GM12878 (cell line): ENCODE measurements at regions not wholly inside any gene's neighbourhood (a gene's known extent, or its start where the extent isn't known, plus 50 kb on each side); places are given as distances from the start of the nearest gene placed in this dataset.

Experiments used
- CHD1 ChIP-seq: IDR thresholded peaks from 2 replicates; pipeline ENCODE4 v1.6.1; 2012; ENCODE audit warnings: low read depth, low read length, improper control_type of control experiment
- YY1 ChIP-seq: IDR thresholded peaks from 2 replicates; pipeline ENCODE4 v1.6.1; 2011; ENCODE audit warnings: low read depth, mild to moderate bottlenecking, low read length

DNA sequence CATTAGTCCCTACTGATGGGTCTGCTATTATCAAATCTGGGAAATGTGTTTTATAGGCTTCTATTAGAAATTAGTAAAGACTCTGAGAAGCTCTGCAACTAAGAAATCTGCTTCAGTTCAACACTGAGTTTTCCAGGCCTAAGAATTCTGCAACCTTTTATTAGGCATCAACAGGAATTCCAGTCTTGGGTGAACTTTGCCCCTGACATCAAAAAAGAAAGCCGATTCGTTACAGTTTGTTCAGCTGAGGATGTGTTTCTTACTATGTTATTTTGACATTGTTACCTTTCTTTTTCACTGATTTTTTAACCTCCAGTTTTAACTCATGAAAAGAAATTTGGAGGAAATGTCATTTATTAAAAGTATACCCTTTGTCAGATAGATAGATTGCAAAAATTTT is 131.5 kb upstream of the KCNH8 start:
- TF ChIP-seq CHD1 = no peak
- no peak for TF ChIP-seq YY1
